ENCODE measurements at regions not wholly inside any gene's neighbourhood (a gene's known extent, or its start where the extent isn't known, plus 50 kb on each side); places are given as distances from the start of the nearest gene placed in this dataset.

DNA sequence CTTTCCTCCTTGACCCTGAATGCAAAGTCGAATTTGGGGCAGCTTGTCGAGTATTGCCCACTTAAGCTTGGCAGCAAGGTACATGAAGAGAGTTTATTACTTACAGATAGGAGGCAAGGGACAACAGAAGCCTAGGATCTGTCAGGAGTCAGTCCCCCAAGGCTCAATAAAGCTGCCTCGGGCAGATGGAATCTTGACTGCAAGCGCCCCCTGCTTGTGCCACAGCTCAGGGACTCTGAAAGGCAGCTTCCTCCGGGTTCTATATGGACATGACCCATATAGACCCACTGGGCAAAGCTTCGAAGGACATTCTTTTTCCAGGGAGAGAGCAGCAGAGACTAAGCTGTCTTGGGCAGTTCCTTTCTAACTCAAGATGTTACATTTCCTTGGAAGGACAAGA lies 971.5 kb downstream of the EFNA5 start:
- Histone ChIP-seq H3K27ac (ENCODE audit: low read depth, low read length) (no peak overlapping the region), H3K36me3 (ENCODE audit: insufficient read depth, low read length) (no peaks in the 10 kb centered on the region), H3K9me3 (ENCODE audit: insufficient read depth, low read depth, low read length) (no peaks in the 10 kb centered on the region), H3K4me3 (ENCODE audit: low read length) (no peak overlapping the region), H3K4me1 (ENCODE audit: insufficient read depth, low read length) (no peaks in the 10 kb centered on the region), H3K27me3 (ENCODE audit: insufficient read depth, low read length) (no peaks in the 10 kb centered on the region), H3K9ac (ENCODE audit: low read depth, low read length) (no peak overlapping the region)
- WGBS: 85% methylated on average over 6 of the region's 6 CpGs

DNA sequence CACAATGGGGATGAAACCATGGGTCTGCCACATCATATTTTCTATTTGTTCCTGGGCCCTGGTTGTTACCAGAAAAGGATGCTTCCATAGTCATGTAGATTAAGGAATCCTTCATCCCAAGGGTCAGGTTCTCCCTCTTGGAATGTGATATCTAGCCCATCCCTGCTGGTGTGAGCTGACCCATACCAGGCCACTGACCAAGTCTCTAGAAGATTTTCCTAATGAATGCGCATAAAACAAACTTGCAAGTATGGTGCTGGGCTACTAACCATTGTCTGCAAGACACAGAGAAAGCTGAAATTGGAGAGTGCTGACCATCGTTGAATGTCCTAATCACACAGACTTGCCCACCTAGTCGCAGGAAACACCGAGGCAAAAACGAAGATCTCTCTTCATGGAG lies 972.6 kb downstream of the EFNA5 start:
- Histone ChIP-seq H3K36me3 (ENCODE audit: insufficient read depth, low read length) (no peaks in the 10 kb centered on the region), H3K4me3 (ENCODE audit: low read length) (no peak overlapping the region), H3K9ac (ENCODE audit: low read depth, low read length) (no peak overlapping the region), H3K27ac (ENCODE audit: low read depth, low read length) (no peak overlapping the region), H3K9me3 (ENCODE audit: insufficient read depth, low read depth, low read length) (no peaks in the 10 kb centered on the region), H3K4me1 (ENCODE audit: insufficient read depth, low read length) (no peaks in the 10 kb centered on the region), H3K27me3 (ENCODE audit: insufficient read depth, low read length) (no peaks in the 10 kb centered on the region)
- WGBS: 90% methylated on average over 5 of the region's 5 CpGs

DNA sequence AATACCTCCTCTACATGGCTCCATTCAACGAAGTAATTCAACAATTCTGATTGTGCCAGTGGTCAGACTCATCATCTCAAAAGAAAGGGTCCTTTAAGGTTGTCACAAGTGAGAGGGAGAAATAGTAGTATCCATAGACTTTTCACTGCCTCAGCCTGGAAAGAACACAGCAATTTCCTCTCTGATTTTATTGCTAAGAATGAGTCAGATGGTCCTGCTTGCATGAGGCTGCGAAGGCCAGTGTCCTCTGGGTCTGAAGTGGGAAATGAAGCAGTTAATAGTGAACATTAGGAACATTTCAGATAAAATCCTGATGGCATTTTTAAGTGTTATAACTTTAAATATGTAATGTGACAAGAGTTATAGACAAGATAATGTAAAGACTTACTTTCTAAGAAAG lies 979.0 kb downstream of the EFNA5 start:
- Histone ChIP-seq H3K4me1 (ENCODE audit: insufficient read depth, low read length) (no peaks in the 10 kb centered on the region), H3K9ac (ENCODE audit: low read depth, low read length) (no peak overlapping the region), H3K9me3 (ENCODE audit: insufficient read depth, low read depth, low read length) (no peaks in the 10 kb centered on the region), H3K27ac (ENCODE audit: low read depth, low read length) (no peak overlapping the region), H3K4me3 (ENCODE audit: low read length) (no peak overlapping the region), H3K36me3 (ENCODE audit: insufficient read depth, low read length) (no peaks in the 10 kb centered on the region), H3K27me3 (ENCODE audit: insufficient read depth, low read length) (no peaks in the 10 kb centered on the region)
- WGBS: 78% methylated on average over 2 of the region's 2 CpGs

DNA sequence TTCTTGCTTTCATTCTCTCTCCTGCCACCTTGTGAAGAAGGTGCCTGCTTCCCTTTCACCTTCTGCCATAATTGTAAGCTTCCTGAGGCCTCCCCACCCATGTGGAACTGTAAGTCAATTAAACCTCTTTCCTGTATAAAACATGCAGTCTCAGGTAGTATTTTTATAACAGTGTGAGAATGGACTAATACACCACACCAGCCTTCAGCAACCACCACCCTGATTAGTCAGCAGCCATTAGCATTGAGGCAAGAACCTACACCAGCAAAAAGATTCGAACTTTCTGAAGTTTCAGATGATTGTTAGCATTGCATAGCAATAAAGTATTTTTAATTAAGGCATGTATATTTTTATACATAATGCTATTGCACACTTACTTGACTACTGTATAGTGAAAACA lies 980.2 kb downstream of the EFNA5 start:
- Histone ChIP-seq H3K27ac (ENCODE audit: low read depth, low read length) (no peak overlapping the region), H3K27me3 (ENCODE audit: insufficient read depth, low read length) (no peaks in the 10 kb centered on the region), H3K4me3 (ENCODE audit: low read length) (no peak overlapping the region), H3K9ac (ENCODE audit: low read depth, low read length) (no peak overlapping the region), H3K36me3 (ENCODE audit: insufficient read depth, low read length) (no peaks in the 10 kb centered on the region), H3K9me3 (ENCODE audit: insufficient read depth, low read depth, low read length) (no peaks in the 10 kb centered on the region), H3K4me1 (ENCODE audit: insufficient read depth, low read length) (no peaks in the 10 kb centered on the region)
- WGBS: no CpG with 5 or more reads among the region's 1 CpG

DNA sequence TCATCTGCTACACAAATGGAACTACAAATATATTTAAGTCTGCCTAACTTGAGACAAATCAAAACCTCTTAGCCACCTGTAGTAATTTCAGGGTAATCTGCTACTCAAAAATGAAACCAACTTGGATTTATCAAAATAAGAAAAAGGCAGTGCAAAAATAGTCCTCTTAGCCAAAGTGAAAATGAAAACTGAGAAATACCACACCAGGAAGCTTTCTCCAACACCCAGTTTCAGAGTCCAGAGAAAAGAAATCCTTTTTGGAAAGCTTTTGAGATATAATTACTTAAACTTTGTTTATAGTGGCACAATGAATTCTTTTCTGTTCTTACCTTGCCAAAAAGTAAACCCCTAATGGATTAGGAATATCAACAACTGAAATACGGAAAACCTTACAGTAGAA lies 990.4 kb downstream of the EFNA5 start:
- Histone ChIP-seq H3K36me3 (ENCODE audit: insufficient read depth, low read length) (no peaks in the 10 kb centered on the region), H3K4me3 (ENCODE audit: low read length) (no peak overlapping the region), H3K27me3 (ENCODE audit: insufficient read depth, low read length) (no peaks in the 10 kb centered on the region), H3K9ac (ENCODE audit: low read depth, low read length) (no peak overlapping the region), H3K4me1 (ENCODE audit: insufficient read depth, low read length) (no peaks in the 10 kb centered on the region), H3K9me3 (ENCODE audit: insufficient read depth, low read depth, low read length) (no peaks in the 10 kb centered on the region), H3K27ac (ENCODE audit: low read depth, low read length) (no peak overlapping the region)
- 100% methylated on average over 1 of the region's 1 CpG for WGBS

DNA sequence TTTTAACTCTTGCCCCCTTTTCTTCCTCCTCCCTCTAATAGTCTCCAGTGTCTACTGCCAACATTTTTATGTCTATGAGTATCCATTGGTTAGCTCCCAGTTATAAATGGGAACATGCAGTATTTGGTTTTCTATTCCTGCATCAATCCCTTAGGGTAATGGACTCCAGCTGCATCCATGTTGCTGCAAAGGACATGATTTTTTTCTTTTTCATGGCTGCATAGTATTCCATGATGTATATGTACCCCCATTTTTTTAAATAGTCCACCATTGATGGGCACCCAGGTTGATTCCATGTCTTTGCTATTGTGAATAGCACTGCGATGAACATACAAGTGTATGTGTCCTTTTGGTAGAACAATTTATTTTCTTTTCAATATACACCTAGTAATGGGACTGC lies 993.7 kb downstream of the EFNA5 start:
- Histone ChIP-seq H3K4me3 (ENCODE audit: low read length) (no peak overlapping the region), H3K4me1 (ENCODE audit: insufficient read depth, low read length) (no peaks in the 10 kb centered on the region), H3K36me3 (ENCODE audit: insufficient read depth, low read length) (no peaks in the 10 kb centered on the region), H3K27ac (ENCODE audit: low read depth, low read length) (no peak overlapping the region), H3K9ac (ENCODE audit: low read depth, low read length) (no peak overlapping the region), H3K9me3 (ENCODE audit: insufficient read depth, low read depth, low read length) (no peaks in the 10 kb centered on the region), H3K27me3 (ENCODE audit: insufficient read depth, low read length) (no peaks in the 10 kb centered on the region)
- WGBS: no CpG with 5 or more reads among the region's 1 CpG

DNA sequence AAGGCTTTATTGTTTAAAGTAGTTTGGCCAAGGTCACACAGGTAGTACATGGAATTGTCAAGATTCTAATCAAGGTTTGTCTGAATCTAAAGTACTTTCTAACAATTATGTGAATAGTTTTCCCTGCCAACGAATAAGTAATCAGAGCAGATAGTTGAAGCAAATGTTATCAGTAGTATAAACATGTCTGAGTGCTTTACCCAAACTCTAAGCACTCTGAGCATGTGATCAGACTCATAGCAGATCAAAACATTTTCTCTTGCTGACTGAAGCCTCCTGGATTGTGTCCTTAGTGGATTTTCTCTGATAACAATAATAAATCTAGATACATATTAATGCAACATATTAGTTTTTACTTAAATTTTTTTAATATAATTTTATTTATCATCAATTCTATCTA lies 995.0 kb downstream of the EFNA5 start:
- no peaks in the 10 kb centered on the region for H3K4me1 ChIP-seq (ENCODE audit: insufficient read depth, low read length)
- no peak overlapping the region for H3K27ac ChIP-seq (ENCODE audit: low read depth, low read length)
- no peak overlapping the region for H3K9ac ChIP-seq (ENCODE audit: low read depth, low read length)
- H3K9me3 ChIP-seq (ENCODE audit: insufficient read depth, low read depth, low read length): no peaks in the 10 kb centered on the region
- no CpG with 5 or more reads among the region's 1 CpG for WGBS
- H3K27me3 ChIP-seq (ENCODE audit: insufficient read depth, low read length): no peaks in the 10 kb centered on the region
- H3K4me3 ChIP-seq (ENCODE audit: low read length): no peak overlapping the region
- H3K36me3 ChIP-seq (ENCODE audit: insufficient read depth, low read length): no peaks in the 10 kb centered on the region

DNA sequence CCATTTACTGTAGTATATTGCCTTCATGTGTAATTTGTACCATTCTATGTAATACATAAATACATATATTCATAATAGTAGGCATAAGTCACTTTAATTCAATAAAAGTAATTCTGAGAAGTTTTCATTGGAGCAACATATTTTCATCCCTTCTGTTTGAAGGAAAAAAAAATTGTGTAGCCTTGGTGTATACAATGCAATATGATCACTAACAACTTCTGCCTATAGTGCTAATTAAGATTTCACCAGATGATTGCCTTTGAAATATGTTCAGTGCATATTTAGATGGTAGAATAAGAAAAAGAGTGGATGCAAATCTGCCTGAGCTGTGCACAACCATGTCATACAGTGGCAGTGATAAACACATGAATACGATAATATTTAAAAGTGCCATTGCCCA lies 996.8 kb downstream of the EFNA5 start:
- Histone ChIP-seq H3K27ac (ENCODE audit: low read depth, low read length) (no peak overlapping the region), H3K4me3 (ENCODE audit: low read length) (no peak overlapping the region), H3K4me1 (ENCODE audit: insufficient read depth, low read length) (no peaks in the 10 kb centered on the region), H3K27me3 (ENCODE audit: insufficient read depth, low read length) (no peaks in the 10 kb centered on the region), H3K36me3 (ENCODE audit: insufficient read depth, low read length) (no peaks in the 10 kb centered on the region), H3K9me3 (ENCODE audit: insufficient read depth, low read depth, low read length) (no peaks in the 10 kb centered on the region), H3K9ac (ENCODE audit: low read depth, low read length) (no peak overlapping the region)
- 100% methylated on average over 1 of the region's 1 CpG for WGBS

DNA sequence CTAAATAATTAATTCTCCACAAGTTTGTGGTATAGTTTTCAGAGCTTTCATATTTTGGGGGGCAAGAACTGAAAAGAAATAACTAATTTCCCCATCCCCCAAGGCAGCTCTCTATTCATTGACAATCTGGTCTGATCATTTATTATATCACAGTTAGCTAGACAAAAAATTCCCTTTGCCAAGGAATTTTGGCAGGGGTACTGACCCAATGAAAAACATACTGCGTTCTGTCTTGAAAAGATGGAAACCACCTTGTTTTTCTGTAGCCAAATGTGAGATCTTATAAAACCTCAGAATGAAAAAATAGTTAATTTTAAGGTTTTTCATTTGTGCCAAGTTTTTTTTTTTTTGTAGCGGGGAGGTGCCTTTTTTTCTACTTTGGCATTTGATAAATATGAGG lies 1008.9 kb downstream of the EFNA5 start:
- H3K9me3 ChIP-seq (ENCODE audit: insufficient read depth, low read depth, low read length): no peaks in the 10 kb centered on the region
- no peaks in the 10 kb centered on the region for H3K36me3 ChIP-seq (ENCODE audit: insufficient read depth, low read length)
- H3K4me1 ChIP-seq (ENCODE audit: insufficient read depth, low read length): no peaks in the 10 kb centered on the region
- 45% methylated on average over 1 of the region's 2 CpGs for WGBS
- H3K4me3 ChIP-seq (ENCODE audit: low read length): no peak overlapping the region
- H3K27me3 ChIP-seq (ENCODE audit: insufficient read depth, low read length): no peaks in the 10 kb centered on the region
- H3K9ac ChIP-seq (ENCODE audit: low read depth, low read length): no peak overlapping the region
- H3K27ac ChIP-seq (ENCODE audit: low read depth, low read length): no peak overlapping the region

DNA sequence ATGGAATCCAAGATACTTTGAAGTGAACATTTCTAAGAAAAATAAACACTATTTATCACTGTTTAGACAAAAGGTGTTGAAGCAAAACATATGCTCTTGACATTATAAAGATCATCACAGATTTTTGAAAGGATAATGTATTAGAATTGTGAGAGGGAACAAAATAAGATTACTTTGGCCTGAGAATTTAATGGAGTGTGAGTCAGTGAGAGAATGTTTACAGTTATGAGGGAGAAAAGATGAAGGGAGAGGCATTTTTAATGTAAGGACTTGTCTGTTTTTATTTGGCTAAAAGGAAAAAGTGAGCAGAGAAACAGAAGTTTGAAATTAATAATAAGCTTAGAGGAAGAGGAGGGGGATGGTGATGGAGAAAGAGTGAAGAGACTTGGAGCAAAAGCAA lies 1010.1 kb downstream of the EFNA5 start:
- no peaks in the 10 kb centered on the region for H3K36me3 ChIP-seq (ENCODE audit: insufficient read depth, low read length)
- H3K4me1 ChIP-seq (ENCODE audit: insufficient read depth, low read length): no peaks in the 10 kb centered on the region
- no peaks in the 10 kb centered on the region for H3K9me3 ChIP-seq (ENCODE audit: insufficient read depth, low read depth, low read length)
- H3K9ac ChIP-seq (ENCODE audit: low read depth, low read length): no peak overlapping the region
- no peaks in the 10 kb centered on the region for H3K27me3 ChIP-seq (ENCODE audit: insufficient read depth, low read length)
- H3K4me3 ChIP-seq (ENCODE audit: low read length): no peak overlapping the region
- H3K27ac ChIP-seq (ENCODE audit: low read depth, low read length): no peak overlapping the region

DNA sequence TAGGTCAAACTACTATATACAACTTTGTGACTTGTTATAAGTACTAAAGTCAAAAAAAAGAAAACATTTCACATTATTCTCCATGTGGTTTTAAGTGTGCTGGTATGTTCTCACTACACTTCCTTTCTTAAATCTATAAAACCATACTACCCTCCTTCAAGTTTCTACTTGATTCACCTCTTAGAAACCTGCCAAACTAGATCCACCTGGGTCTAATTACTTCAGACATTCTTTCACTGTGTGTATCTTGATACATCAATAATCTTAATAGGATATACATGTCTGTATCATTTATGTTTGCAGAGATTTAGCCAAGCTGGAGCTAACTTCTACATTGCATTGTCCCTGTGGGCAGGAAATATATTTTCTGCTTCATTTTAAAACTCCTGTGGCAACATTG lies 1012.6 kb downstream of the EFNA5 start:
- Histone ChIP-seq H3K9ac (ENCODE audit: low read depth, low read length) (no peak overlapping the region), H3K4me3 (ENCODE audit: low read length) (no peak overlapping the region)

DNA sequence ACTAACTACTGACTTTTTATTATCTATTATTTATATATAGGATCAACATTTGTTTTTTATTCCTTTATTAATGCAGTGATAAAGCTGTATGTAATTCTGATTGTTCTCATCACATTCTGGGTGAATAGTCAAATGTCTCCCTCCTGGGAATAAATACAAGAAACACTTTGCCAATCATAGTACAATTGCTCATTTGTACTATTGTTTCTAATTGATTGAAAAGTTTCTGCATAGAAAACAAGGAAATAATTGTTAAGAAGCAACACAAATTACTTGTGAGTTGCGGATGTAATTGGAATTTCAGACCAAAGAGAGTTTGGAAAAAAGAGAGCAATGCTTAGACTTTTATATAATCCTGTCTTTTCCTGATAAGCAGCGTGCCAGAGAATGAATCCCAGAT lies 1013.9 kb downstream of the EFNA5 start:
- Histone ChIP-seq H3K9ac (ENCODE audit: low read depth, low read length) (no peak overlapping the region), H3K4me3 (ENCODE audit: low read length) (no peak overlapping the region), H3K36me3 (ENCODE audit: insufficient read depth, low read length) (no peaks in the 10 kb centered on the region), H3K4me1 (ENCODE audit: insufficient read depth, low read length) (no peaks in the 10 kb centered on the region), H3K9me3 (ENCODE audit: insufficient read depth, low read depth, low read length) (no peaks in the 10 kb centered on the region; the same call in 1 of the 2 replicates), H3K27ac (ENCODE audit: low read depth, low read length) (no peak overlapping the region), H3K27me3 (ENCODE audit: insufficient read depth, low read length) (no peaks in the 10 kb centered on the region)
- 100% methylated on average over 1 of the region's 2 CpGs for WGBS

More for the DNA sequence above, 1012.6 kb downstream of the EFNA5 start:
- Histone ChIP-seq H3K27me3 (ENCODE audit: insufficient read depth, low read length) (no peaks in the 10 kb centered on the region), H3K9me3 (ENCODE audit: insufficient read depth, low read depth, low read length) (no peaks in the 10 kb centered on the region; the same call in 1 of the 2 replicates), H3K27ac (ENCODE audit: low read depth, low read length) (no peak overlapping the region), H3K36me3 (ENCODE audit: insufficient read depth, low read length) (no peaks in the 10 kb centered on the region), H3K4me1 (ENCODE audit: insufficient read depth, low read length) (no peaks in the 10 kb centered on the region)

Data from HUES64 (cell line).